Mesothelial cell of epicardium (in vitro differentiated cells): ENCODE measurements at regions not wholly inside any gene's neighbourhood (a gene's known extent, or its start where the extent isn't known, plus 50 kb on each side); places are given as distances from the start of the nearest gene placed in this dataset.

Source experiments
- DNase-seq, 2 experiments: peaks; one replicate each; pipeline ENCODE4 v3.0.0; 2021; ENCODE audit warnings: low spot score in 2 of 2; ENCODE audit not compliant: unreplicated experiment in 2 of 2
- H3K27ac Mint-ChIP-seq: 2 replicates; pipeline ENCODE4 v1.8.0; 2021; ENCODE audit warnings: mixed read lengths
- H3K27me3 Mint-ChIP-seq: 2 replicates; pipeline ENCODE4 v1.8.0; 2021; ENCODE audit warnings: low read depth, mixed read lengths
- H3K36me3 Mint-ChIP-seq: 2 replicates; pipeline ENCODE4 v1.8.0; 2021; ENCODE audit warnings: mixed read lengths
- H3K4me1 Mint-ChIP-seq: 2 replicates; pipeline ENCODE4 v1.8.0; 2021; ENCODE audit warnings: mixed read lengths
- H3K4me3 Mint-ChIP-seq: 2 replicates; pipeline ENCODE4 v1.8.0; 2021; ENCODE audit warnings: mild to moderate bottlenecking, moderate library complexity, mixed read lengths
- H3K9me3 Mint-ChIP-seq: 2 replicates; pipeline ENCODE4 v1.8.0; 2021; ENCODE audit warnings: mixed read lengths
- TF ChIP-seq, protein P1 (sequence below): fragments of 200-600 bp; sonication (generic); IDR thresholded peaks from one replicate; pipeline ENCODE4 v1.5.0; 2021; ENCODE audit warnings: antibody characterized with exemption; ENCODE audit not compliant: unreplicated experiment

DNA sequence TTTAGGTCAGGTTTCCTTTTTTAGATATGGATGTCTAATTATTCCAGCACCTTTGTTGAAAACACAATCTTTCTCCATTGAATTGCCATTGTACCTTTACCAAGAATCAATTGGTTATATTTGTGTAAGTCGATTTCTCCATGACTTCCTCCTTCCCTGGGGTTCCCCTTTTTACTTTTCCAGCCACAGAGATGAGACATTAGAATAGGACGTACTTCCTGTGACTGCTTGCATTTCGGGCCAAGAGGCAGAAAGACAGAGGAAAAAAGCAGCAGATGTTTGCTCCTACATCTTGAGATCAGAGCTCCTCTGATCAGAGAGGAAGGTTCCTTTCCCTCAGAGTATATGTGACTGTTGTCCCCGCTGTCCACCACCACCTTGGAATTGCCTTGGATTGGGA, 453.7 kb upstream of the RGS6 start:
- no peak overlapping the region for H3K4me3 Mint-ChIP-seq
- no peak for DNase-seq
- peaks cover 6% of the 10 kb centered on the region for H3K4me1 Mint-ChIP-seq
- H3K36me3 Mint-ChIP-seq, result no peaks in the 10 kb centered on the region
- TF ChIP-seq, protein P1, sequence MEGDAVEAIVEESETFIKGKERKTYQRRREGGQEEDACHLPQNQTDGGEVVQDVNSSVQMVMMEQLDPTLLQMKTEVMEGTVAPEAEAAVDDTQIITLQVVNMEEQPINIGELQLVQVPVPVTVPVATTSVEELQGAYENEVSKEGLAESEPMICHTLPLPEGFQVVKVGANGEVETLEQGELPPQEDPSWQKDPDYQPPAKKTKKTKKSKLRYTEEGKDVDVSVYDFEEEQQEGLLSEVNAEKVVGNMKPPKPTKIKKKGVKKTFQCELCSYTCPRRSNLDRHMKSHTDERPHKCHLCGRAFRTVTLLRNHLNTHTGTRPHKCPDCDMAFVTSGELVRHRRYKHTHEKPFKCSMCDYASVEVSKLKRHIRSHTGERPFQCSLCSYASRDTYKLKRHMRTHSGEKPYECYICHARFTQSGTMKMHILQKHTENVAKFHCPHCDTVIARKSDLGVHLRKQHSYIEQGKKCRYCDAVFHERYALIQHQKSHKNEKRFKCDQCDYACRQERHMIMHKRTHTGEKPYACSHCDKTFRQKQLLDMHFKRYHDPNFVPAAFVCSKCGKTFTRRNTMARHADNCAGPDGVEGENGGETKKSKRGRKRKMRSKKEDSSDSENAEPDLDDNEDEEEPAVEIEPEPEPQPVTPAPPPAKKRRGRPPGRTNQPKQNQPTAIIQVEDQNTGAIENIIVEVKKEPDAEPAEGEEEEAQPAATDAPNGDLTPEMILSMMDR, result no peak
- H3K27me3 Mint-ChIP-seq, result no peaks in the 10 kb centered on the region
- no peak overlapping the region for H3K27ac Mint-ChIP-seq
- no peaks in the 10 kb centered on the region for H3K9me3 Mint-ChIP-seq

DNA sequence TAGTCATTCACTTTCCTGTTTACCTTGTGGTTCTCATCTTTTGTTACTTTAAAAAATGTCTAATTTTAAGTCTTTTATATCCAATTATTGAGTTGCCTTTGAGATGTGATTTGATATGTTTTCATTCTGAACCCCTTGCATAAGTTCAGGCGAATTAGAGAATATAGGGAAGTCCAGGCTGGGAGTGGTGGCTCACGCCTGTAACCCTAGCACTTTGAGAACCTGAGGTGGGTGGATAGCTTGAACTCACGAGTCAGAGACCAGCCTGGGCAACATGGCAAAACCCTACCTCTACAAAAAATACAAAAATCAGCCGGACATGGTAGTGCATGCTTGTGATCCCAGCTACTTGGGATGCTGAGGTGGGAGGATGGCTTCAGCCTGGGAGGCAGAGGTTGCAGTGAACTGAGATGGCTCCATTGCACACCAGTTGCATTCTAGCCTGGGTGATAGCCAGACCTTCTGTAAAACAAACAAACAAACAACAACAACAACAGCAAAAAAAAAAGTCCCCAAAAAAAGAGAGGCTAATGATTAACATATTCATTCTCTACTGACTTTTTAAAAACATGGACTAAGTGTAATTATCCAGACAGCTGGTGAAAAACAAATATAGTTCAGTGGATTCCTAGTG, 451.1 kb upstream of the RGS6 start:
- TF ChIP-seq, protein P1, result no peak
- no peak overlapping the region for H3K27ac Mint-ChIP-seq
- no peak overlapping the region for H3K4me3 Mint-ChIP-seq
- DNase-seq, result no peak
- no peaks in the 10 kb centered on the region for H3K27me3 Mint-ChIP-seq
- no peaks in the 10 kb centered on the region for H3K36me3 Mint-ChIP-seq
- H3K9me3 Mint-ChIP-seq, result no peaks in the 10 kb centered on the region
- no peaks in the 10 kb centered on the region for H3K4me1 Mint-ChIP-seq

DNA sequence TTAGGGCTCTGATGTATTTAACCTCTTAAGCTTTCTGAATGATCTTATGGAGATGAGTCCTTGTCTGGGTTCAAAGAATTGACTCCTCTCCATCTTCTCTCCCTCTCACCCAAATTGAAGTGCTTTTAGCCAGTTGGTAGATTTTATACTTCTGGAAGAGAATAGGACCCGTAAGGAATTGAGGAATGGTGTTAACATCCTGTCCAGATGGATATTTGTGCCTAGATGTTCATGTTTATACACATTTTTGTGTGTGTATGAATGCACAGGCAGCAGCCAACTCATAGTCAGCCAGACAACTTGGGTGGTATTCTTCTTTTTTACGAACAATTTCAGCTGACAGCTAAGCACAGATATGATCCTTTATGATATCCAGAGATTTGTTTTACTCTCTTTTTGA, 449.6 kb upstream of the RGS6 start:
- H3K36me3 Mint-ChIP-seq, result no peaks in the 10 kb centered on the region
- no peak overlapping the region for H3K27ac Mint-ChIP-seq
- no peaks in the 10 kb centered on the region for H3K4me1 Mint-ChIP-seq
- no peak overlapping the region for H3K4me3 Mint-ChIP-seq
- TF ChIP-seq, protein P1, result no peak
- no peaks in the 10 kb centered on the region for H3K27me3 Mint-ChIP-seq
- no peaks in the 10 kb centered on the region for H3K9me3 Mint-ChIP-seq
- DNase-seq, result no peak

DNA sequence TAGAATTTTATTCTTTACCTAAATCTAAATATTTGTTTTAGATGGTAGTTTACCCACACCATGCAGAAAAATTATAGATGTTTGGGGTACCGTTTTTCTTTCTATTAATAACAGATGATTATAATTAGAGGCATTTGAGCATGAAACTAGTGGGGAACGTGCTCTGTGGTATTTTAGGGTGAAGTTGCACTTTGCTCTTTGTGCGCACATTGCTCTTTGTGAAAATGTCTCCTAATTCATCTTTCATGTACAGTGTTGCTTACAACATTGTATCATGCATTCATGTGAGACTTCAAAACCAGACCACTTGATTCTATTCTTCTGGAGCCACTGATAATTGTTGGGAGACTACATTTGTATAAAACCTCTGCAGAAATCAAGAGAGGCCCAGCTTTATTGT, 449.1 kb upstream of the RGS6 start:
- no peaks in the 10 kb centered on the region for H3K9me3 Mint-ChIP-seq
- H3K36me3 Mint-ChIP-seq, result no peaks in the 10 kb centered on the region
- H3K27me3 Mint-ChIP-seq, result no peaks in the 10 kb centered on the region
- H3K4me1 Mint-ChIP-seq, result no peaks in the 10 kb centered on the region
- no peak overlapping the region for H3K27ac Mint-ChIP-seq
- TF ChIP-seq, protein P1, result no peak
- no peak overlapping the region for H3K4me3 Mint-ChIP-seq
- DNase-seq, result no peak

DNA sequence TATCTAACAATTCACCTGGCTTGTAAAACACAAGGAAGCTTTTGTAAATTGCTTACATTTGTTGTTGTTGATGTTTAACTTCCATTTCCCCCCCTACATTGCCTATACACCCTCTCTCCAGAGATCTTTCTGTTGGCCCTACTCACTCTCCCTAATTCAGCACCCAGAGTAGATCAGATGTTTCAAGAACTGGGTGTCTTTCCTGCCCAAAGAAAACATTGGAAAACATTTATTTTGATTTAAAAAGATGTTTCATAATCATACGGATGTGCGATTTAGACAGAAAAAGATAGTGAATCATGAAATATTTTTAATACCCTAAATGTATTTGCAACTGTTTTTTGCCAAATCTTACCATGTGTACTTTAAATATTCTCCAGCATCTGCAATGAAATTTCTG, 446.4 kb upstream of the RGS6 start:
- no peak for DNase-seq
- Mint-ChIP-seq H3K27me3 (no peaks in the 10 kb centered on the region), H3K4me3 (no peak overlapping the region), H3K4me1 (peaks cover 3% of the 10 kb centered on the region), H3K27ac (no peak overlapping the region), H3K36me3 (no peaks in the 10 kb centered on the region), H3K9me3 (no peaks in the 10 kb centered on the region)
- TF ChIP-seq, protein P1, result no peak

DNA sequence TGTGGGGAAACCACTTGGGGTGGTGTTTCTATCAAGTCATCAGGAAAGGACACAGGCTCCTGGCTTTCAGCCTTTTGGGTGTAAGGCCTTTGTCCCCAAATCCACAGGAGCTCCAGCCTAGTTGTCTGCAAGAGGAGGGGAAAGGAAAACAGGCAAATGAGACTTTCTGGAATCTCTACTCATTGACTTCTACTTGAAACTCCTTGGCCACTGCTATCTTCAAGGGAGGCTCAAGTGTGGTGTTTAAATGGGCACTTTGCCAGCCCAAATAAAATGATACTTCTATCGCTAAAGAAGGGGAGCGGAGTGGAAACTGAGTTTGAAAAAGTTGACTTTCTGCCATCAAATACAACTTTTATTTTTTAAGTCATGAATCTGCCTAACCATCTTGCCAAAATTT, 445.9 kb upstream of the RGS6 start:
- Mint-ChIP-seq H3K4me1 (peaks cover 3% of the 10 kb centered on the region), H3K4me3 (no peak overlapping the region), H3K9me3 (no peaks in the 10 kb centered on the region), H3K36me3 (no peaks in the 10 kb centered on the region), H3K27me3 (no peaks in the 10 kb centered on the region), H3K27ac (no peak overlapping the region)
- no peak for DNase-seq
- TF ChIP-seq, protein P1, result no peak
